ENCODE measurements at regions not wholly inside any gene's neighbourhood (a gene's known extent, or its start where the extent isn't known, plus 50 kb on each side); places are given as distances from the start of the nearest gene placed in this dataset.

DNA sequence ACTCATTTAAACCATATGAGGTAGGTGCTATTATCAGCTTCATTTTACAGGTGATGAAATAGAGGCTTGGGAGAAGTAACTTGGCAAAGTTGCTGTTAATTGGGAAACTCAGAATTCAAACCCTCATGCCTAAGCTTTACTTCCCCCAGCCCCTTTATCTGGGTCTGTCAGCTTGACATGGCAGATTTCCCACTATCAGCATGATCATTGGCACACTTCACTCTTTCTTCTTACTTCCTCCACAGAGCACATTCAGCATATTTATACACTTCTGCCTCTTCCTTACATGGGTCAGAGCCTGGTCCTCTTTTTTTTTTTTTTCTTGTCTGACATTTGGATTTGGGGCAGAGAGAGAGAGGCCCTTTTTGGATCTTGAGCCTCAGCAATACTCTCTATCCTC is 56.5 kb upstream of the ARX start:
- no peaks in the 10 kb centered on the region for H3K9me2 ChIP-seq (replicated peaks; ENCODE audit: control insufficient read depth, low read length)
- H3K9me3 ChIP-seq (ENCODE audit: control insufficient read depth, insufficient read depth, low read length) = no peaks in the 10 kb centered on the region
- H4K20me1 ChIP-seq (ENCODE audit: control insufficient read depth, insufficient read depth, low read depth, low read length) = no peaks in the 10 kb centered on the region
- H3K27ac ChIP-seq (ENCODE audit: low read depth, low read length) = no peak overlapping the region
- no peaks in the 10 kb centered on the region for H3F3A ChIP-seq (ENCODE audit: control insufficient read depth, insufficient read depth)
- TF ChIP-seq, protein P1, sequence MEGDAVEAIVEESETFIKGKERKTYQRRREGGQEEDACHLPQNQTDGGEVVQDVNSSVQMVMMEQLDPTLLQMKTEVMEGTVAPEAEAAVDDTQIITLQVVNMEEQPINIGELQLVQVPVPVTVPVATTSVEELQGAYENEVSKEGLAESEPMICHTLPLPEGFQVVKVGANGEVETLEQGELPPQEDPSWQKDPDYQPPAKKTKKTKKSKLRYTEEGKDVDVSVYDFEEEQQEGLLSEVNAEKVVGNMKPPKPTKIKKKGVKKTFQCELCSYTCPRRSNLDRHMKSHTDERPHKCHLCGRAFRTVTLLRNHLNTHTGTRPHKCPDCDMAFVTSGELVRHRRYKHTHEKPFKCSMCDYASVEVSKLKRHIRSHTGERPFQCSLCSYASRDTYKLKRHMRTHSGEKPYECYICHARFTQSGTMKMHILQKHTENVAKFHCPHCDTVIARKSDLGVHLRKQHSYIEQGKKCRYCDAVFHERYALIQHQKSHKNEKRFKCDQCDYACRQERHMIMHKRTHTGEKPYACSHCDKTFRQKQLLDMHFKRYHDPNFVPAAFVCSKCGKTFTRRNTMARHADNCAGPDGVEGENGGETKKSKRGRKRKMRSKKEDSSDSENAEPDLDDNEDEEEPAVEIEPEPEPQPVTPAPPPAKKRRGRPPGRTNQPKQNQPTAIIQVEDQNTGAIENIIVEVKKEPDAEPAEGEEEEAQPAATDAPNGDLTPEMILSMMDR (IDR thresholded peaks at IDR 0.05; ENCODE audit: low read depth, low read length, poor library complexity, severe bottlenecking) = no peak
- no peaks in the 10 kb centered on the region for H3K27me3 ChIP-seq (ENCODE audit: control insufficient read depth, low read length)
- no peaks in the 10 kb centered on the region for H3K36me3 ChIP-seq (ENCODE audit: control insufficient read depth, low read length)
- H3K4me3 ChIP-seq (ENCODE audit: low read length) = no peak overlapping the region
- H3K4me1 ChIP-seq (ENCODE audit: control insufficient read depth, low read length) = no peaks in the 10 kb centered on the region
- H3K79me2 ChIP-seq (ENCODE audit: control insufficient read depth, low read length) = no peaks in the 10 kb centered on the region
- no peak overlapping the region for H3K4me2 ChIP-seq (ENCODE audit: low read length)

- Histone ChIP-seq H4K20me1 (ENCODE audit: control insufficient read depth, insufficient read depth, low read depth, low read length) (no peaks in the 10 kb centered on the region), H3K27ac (ENCODE audit: low read depth, low read length) (no peak overlapping the region), H3K4me1 (ENCODE audit: control insufficient read depth, low read length) (no peaks in the 10 kb centered on the region), H3K4me2 (ENCODE audit: low read length) (no peak overlapping the region), H3K4me3 (ENCODE audit: low read length) (no peak overlapping the region), H3K36me3 (ENCODE audit: control insufficient read depth, low read length) (no peaks in the 10 kb centered on the region), H3K27me3 (ENCODE audit: control insufficient read depth, low read length) (no peaks in the 10 kb centered on the region), H3K9me3 (ENCODE audit: control insufficient read depth, insufficient read depth, low read length) (no peaks in the 10 kb centered on the region), H3K79me2 (ENCODE audit: control insufficient read depth, low read length) (no peaks in the 10 kb centered on the region), H3K9me2 (replicated peaks; ENCODE audit: control insufficient read depth, low read length) (no peaks in the 10 kb centered on the region), H3F3A (ENCODE audit: control insufficient read depth, insufficient read depth) (no peaks in the 10 kb centered on the region)
- TF ChIP-seq, protein P1 (IDR thresholded peaks at IDR 0.05; ENCODE audit: low read depth, low read length, poor library complexity, severe bottlenecking) = no peak
- no peak for TF ChIP-seq EZH2phosphoT487 (IDR thresholded peaks at IDR 0.05; ENCODE audit: borderline replicate concordance, low read length)
Observed at GRCh38 chrX:25070038-25070437, 54.3 kb upstream of the ARX start.

DNA sequence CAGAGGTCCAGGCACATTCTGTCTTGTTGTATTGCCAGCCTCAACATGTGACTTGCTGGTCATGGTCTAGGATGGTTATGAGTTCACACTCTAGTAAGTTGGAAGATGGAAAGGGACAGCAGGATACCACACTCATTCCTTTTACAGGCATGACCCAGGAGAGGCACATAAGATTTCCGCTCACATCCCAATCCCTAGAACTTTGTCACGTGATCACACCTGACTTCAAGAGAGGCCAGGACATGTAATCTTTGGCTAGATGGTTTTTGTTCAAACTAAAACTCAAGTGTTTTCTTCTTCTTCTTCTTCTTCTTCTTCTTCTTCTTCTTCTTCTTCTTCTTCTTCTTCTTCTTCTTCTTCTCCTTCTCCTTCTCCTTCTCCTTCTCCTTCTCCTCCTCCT is 53.4 kb upstream of the ARX start:
- no peaks in the 10 kb centered on the region for H4K20me1 ChIP-seq (ENCODE audit: control insufficient read depth, insufficient read depth, low read depth, low read length)
- no peaks in the 10 kb centered on the region for H3K27me3 ChIP-seq (ENCODE audit: control insufficient read depth, low read length)
- H3K79me2 ChIP-seq (ENCODE audit: control insufficient read depth, low read length) = no peaks in the 10 kb centered on the region
- no peaks in the 10 kb centered on the region for H3F3A ChIP-seq (ENCODE audit: control insufficient read depth, insufficient read depth)
- H3K9me2 ChIP-seq (replicated peaks; ENCODE audit: control insufficient read depth, low read length) = no peaks in the 10 kb centered on the region
- H3K27ac ChIP-seq (ENCODE audit: low read depth, low read length) = no peak overlapping the region
- H3K4me3 ChIP-seq (ENCODE audit: low read length) = no peak overlapping the region
- H3K36me3 ChIP-seq (ENCODE audit: control insufficient read depth, low read length) = no peaks in the 10 kb centered on the region
- TF ChIP-seq, protein P1 (IDR thresholded peaks at IDR 0.05; ENCODE audit: low read depth, low read length, poor library complexity, severe bottlenecking) = no peak
- no peak for TF ChIP-seq EZH2phosphoT487 (IDR thresholded peaks at IDR 0.05; ENCODE audit: borderline replicate concordance, low read length)
- H3K9me3 ChIP-seq (ENCODE audit: control insufficient read depth, insufficient read depth, low read length) = no peaks in the 10 kb centered on the region
- H3K4me2 ChIP-seq (ENCODE audit: low read length) = no peak overlapping the region
- no peaks in the 10 kb centered on the region for H3K4me1 ChIP-seq (ENCODE audit: control insufficient read depth, low read length)

GRCh38 chrX:25068340-25068739 is 52.6 kb upstream of the ARX start:
- H3K36me3 ChIP-seq (ENCODE audit: control insufficient read depth, low read length) = no peaks in the 10 kb centered on the region
- TF ChIP-seq, protein P1 (IDR thresholded peaks at IDR 0.05; ENCODE audit: low read depth, low read length, poor library complexity, severe bottlenecking) = no peak
- TF ChIP-seq EZH2phosphoT487 (IDR thresholded peaks at IDR 0.05; ENCODE audit: borderline replicate concordance, low read length) = no peak
- H3K4me3 ChIP-seq (ENCODE audit: low read length) = no peak overlapping the region
- no peaks in the 10 kb centered on the region for H3K9me2 ChIP-seq (replicated peaks; ENCODE audit: control insufficient read depth, low read length)
- no peaks in the 10 kb centered on the region for H3K9me3 ChIP-seq (ENCODE audit: control insufficient read depth, insufficient read depth, low read length)
- H3F3A ChIP-seq (ENCODE audit: control insufficient read depth, insufficient read depth) = no peaks in the 10 kb centered on the region
- no peak overlapping the region for H3K4me2 ChIP-seq (ENCODE audit: low read length)
- H3K27ac ChIP-seq (ENCODE audit: low read depth, low read length) = no peak overlapping the region
- H3K4me1 ChIP-seq (ENCODE audit: control insufficient read depth, low read length) = no peaks in the 10 kb centered on the region
- H3K79me2 ChIP-seq (ENCODE audit: control insufficient read depth, low read length) = no peaks in the 10 kb centered on the region
- H3K27me3 ChIP-seq (ENCODE audit: control insufficient read depth, low read length) = no peaks in the 10 kb centered on the region
- no peaks in the 10 kb centered on the region for H4K20me1 ChIP-seq (ENCODE audit: control insufficient read depth, insufficient read depth, low read depth, low read length)
